K562 (cell line): ENCODE measurements at regions not wholly inside any gene's neighbourhood (a gene's known extent, or its start where the extent isn't known, plus 50 kb on each side); places are given as distances from the start of the nearest gene placed in this dataset.

Experiments used
- ARNT ChIP-seq, 2 experiments: fragments of 450-650 bp; IDR thresholded peaks; 2 replicates each; pipeline ENCODE4 v1.6.1; 2016; ENCODE audit warnings: mild to moderate bottlenecking in 1 of 2
- ATF1 ChIP-seq, 2 experiments: fragments of 450-650 bp in 1 of 2; IDR thresholded peaks; 2 replicates each; pipeline ENCODE4 v1.6.1; 2016; ENCODE audit warnings: missing compliant biosample characterization in 1 of 2, missing genetic modification characterization in 1 of 2
- BCOR ChIP-seq: fragments of 450-650 bp; IDR thresholded peaks from 2 replicates; pipeline ENCODE4 v1.6.1; 2016
- CAMTA2 ChIP-seq: fragments of 250-450 bp; sonication (Bioruptor Pico); conservative IDR thresholded peaks from 2 replicates; pipeline ENCODE4 v1.5.1; 2022
- CBFA2T2 ChIP-seq: fragments of 450-650 bp; conservative IDR thresholded peaks from 2 replicates; pipeline ENCODE4 v1.6.1; 2017; ENCODE audit warnings: mild to moderate bottlenecking
- CHCHD3 ChIP-seq: fragments of 250-450 bp; sonication (Bioruptor Pico); IDR thresholded peaks from 2 replicates; pipeline ENCODE4 v2.1.2; 2022; ENCODE audit warnings: mild to moderate bottlenecking
- CREB1 ChIP-seq, 2 experiments: sonication (generic) in 1 of 2; formaldehyde crosslinking in 1 of 2; IDR thresholded peaks; 2 replicates each; pipeline versions ENCODE4 v1.6.1 to v1.8.0; 2012 to 2022; ENCODE audit warnings: inconsistent platforms in 1 of 2, mild to moderate bottlenecking in 1 of 2, missing genetic modification reagents in 1 of 2, moderate library complexity in 1 of 2
- KLF13 ChIP-seq: fragments of 450-650 bp; IDR thresholded peaks from 2 replicates; pipeline ENCODE4 v1.6.1; 2016; ENCODE audit warnings: missing genetic modification characterization, low read depth, mild to moderate bottlenecking, missing compliant biosample characterization, moderate library complexity, borderline replicate concordance
- MEIS2 ChIP-seq: fragments of 450-650 bp; IDR thresholded peaks from 2 replicates; pipeline ENCODE4 v1.6.1; 2014; ENCODE audit warnings: mild to moderate bottlenecking; ENCODE audit not compliant: partially characterized antibody
- MYC ChIP-seq, 2 experiments: fragments of 250-450 bp in 1 of 2; sonication (Bioruptor Pico) in 1 of 2; IDR thresholded peaks; 2 replicates each; pipeline versions ENCODE4 v1.5.1 to v1.6.1; 2012 to 2021; ENCODE audit warnings: low read depth in 2 of 2, borderline replicate concordance in 1 of 2, improper control_type of control experiment in 1 of 2, low read length in 1 of 2, mild to moderate bottlenecking in 1 of 2, moderate library complexity in 1 of 2
- NCOR1 ChIP-seq: fragments of 450-650 bp; IDR thresholded peaks from 2 replicates; pipeline ENCODE4 v1.6.1; 2016; ENCODE audit warnings: mild to moderate bottlenecking, moderate library complexity
- NRF1 ChIP-seq, 2 experiments: fragments of 450-650 bp; IDR thresholded peaks in 1 of 2; conservative IDR thresholded peaks in 1 of 2; 2 replicates each; pipeline ENCODE4 v1.6.1; 2014; ENCODE audit warnings: mild to moderate bottlenecking in 2 of 2
- POLR2A ChIP-seq: fragments of 450-650 bp; conservative IDR thresholded peaks from 2 replicates; pipeline ENCODE4 v1.6.1; 2016
- PYGO2 ChIP-seq: fragments of 450-650 bp; IDR thresholded peaks from 2 replicates; pipeline ENCODE4 v1.6.1; 2016; ENCODE audit warnings: mild to moderate bottlenecking, missing genetic modification characterization, moderate library complexity, missing compliant biosample characterization
- SMARCC2 ChIP-seq: fragments of 450-650 bp; IDR thresholded peaks from 2 replicates; pipeline ENCODE4 v1.6.1; 2017; ENCODE audit warnings: antibody characterized with exemption, moderate library complexity, mild to moderate bottlenecking, low read depth
- TARDBP ChIP-seq: fragments of 450-650 bp; IDR thresholded peaks from 2 replicates; pipeline ENCODE4 v1.6.1; 2016
- TEAD1 ChIP-seq, 2 experiments: fragments of 450-650 bp in 1 of 2; sonication (generic) in 1 of 2; formaldehyde crosslinking; IDR thresholded peaks; 2 replicates each; pipeline versions ENCODE4 v1.4.0 to v1.8.0; 2020 to 2022; ENCODE audit warnings: mild to moderate bottlenecking in 2 of 2, missing genetic modification reagents in 1 of 2
- TEAD4 ChIP-seq, 2 experiments: sonication (generic) in 1 of 2; formaldehyde crosslinking in 1 of 2; IDR thresholded peaks; 2 replicates each; pipeline versions ENCODE4 v1.6.1 to v1.8.0; 2012 to 2022; ENCODE audit warnings: borderline replicate concordance in 1 of 2, inconsistent platforms in 1 of 2, low read length in 1 of 2, mild to moderate bottlenecking in 1 of 2, missing genetic modification reagents in 1 of 2
- ZNF316 ChIP-seq: fragments of 450-650 bp; IDR thresholded peaks from 2 replicates; pipeline ENCODE4 v1.6.1; 2016
- ZNF778 ChIP-seq: fragments of 450-650 bp; formaldehyde crosslinking; IDR thresholded peaks from 2 replicates; pipeline ENCODE4 v1.4.0; 2020; ENCODE audit warnings: mild to moderate bottlenecking, moderate library complexity
- TF ChIP-seq, protein P1 (sequence below): fragments of 250-450 bp; sonication (Bioruptor Pico); IDR thresholded peaks from 2 replicates; pipeline ENCODE4 v1.8.0; 2022; ENCODE audit warnings: moderate library complexity, mild to moderate bottlenecking, inconsistent platforms
- TF ChIP-seq, protein P2 (sequence below), 2 experiments: fragments of 450-650 bp; IDR thresholded peaks; 2 replicates each; pipeline ENCODE4 v1.6.1; 2016
- TF ChIP-seq, protein P3 (sequence below), 2 experiments: fragments of 250-450 bp in 1 of 2; fragments of 450-650 bp in 1 of 2; sonication (Bioruptor Pico) in 1 of 2; IDR thresholded peaks; 2 replicates each; pipeline versions ENCODE4 v1.6.1 to v1.8.0; 2016 to 2021; ENCODE audit warnings: mild to moderate bottlenecking in 2 of 2, moderate library complexity in 2 of 2, missing compliant biosample characterization in 1 of 2, missing genetic modification characterization in 1 of 2
- TF ChIP-seq, protein P4 (sequence below): fragments of 250-450 bp; sonication (Bioruptor Pico); IDR thresholded peaks from 2 replicates; pipeline ENCODE4 v1.9.0; 2021; ENCODE audit warnings: mild to moderate bottlenecking

DNA sequence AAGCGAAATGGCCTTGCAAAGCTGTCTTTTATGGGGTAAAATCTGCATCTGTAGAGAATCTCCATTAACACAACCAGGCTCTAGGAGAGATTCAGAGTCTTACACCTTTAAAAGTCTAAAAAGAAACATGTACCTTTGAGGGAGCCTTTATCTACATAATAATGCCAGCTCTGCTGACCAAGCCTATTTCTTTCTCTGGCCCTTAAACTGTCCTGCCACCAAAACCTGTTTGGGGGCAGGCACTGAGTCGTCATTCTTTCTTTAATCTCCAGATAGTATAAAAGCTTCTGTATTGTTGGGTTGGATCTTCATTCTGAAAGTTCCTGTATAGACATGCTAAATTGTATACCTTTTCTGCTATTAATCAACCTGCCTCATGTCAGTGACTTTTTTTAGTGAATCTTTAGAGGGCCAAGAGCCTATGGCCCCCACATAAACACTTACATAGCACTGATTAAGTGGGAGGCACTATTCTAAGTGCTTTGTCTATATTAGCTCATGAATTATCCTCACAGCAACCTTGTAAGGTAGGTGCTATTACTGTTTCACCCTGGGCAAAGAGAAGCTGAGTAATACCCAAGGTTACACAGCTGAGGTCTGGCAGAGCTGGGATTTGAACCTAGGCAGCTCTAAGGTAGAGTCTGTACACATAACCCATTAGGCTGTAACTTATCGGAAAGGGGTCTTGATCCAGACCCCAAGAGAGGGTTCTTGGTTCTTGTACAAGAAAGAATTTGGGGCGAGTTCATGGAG lies 232.3 kb upstream of the DTNBP1 start (continued):
- 0 out of 4 replicates have a peak, but pooled peaks of 1 of the 2 experiments have one; percentile 33 for TF ChIP-seq ARNT (IDR thresholded peaks at IDR 0.05)
- peak; percentile 91; the same call in 1 of the 2 replicates for TF ChIP-seq POLR2A
- TF ChIP-seq KLF13 (tag): 0 out of 2 replicates have a peak, but pooled peaks have one; percentile 37
- peak; percentile 8; the same call in 1 of the 2 replicates for TF ChIP-seq TEAD4 (IDR thresholded peaks at IDR 0.05; ENCODE audit: low read length)
- no peak for TF ChIP-seq TEAD4 (CRISPR knock-in tag; IDR thresholded peaks at IDR 0.05; ENCODE audit: borderline replicate concordance)
- TF ChIP-seq TEAD1 (CRISPR knock-in tag; IDR thresholded peaks at IDR 0.05): 0 out of 4 replicates have a peak, but pooled peaks of 1 of the 2 experiments have one; percentile 8
- no peak for TF ChIP-seq ATF1 (CRISPR knock-in tag; IDR thresholded peaks at IDR 0.05)
- no peak for TF ChIP-seq ATF1 (tag; IDR thresholded peaks at IDR 0.05)
- TF ChIP-seq, protein P1, sequence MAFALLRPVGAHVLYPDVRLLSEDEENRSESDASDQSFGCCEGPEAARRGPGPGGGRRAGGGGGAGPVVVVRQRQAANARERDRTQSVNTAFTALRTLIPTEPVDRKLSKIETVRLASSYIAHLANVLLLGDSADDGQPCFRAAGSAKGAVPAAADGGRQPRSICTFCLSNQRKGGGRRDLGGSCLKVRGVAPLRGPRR: no peak
- TF ChIP-seq MYC (IDR thresholded peaks at IDR 0.05; ENCODE audit: low read depth, low read length): no peak
- 0 out of 2 replicates have a peak, but pooled peaks have one; percentile 7 for TF ChIP-seq MYC (CRISPR knock-in tag; IDR thresholded peaks at IDR 0.05; ENCODE audit: borderline replicate concordance, low read depth)
- TF ChIP-seq NRF1 (conservative IDR thresholded peaks at IDR 0.05 in 1 of 2, IDR thresholded peaks at IDR 0.05 in 1 of 2): 0 out of 4 replicates have a peak, but pooled peaks of 1 of the 2 experiments have one; percentile 1
- TF ChIP-seq ZNF316: peak; percentile 50; the same call in 1 of the 2 replicates
- TF ChIP-seq, protein P2, sequence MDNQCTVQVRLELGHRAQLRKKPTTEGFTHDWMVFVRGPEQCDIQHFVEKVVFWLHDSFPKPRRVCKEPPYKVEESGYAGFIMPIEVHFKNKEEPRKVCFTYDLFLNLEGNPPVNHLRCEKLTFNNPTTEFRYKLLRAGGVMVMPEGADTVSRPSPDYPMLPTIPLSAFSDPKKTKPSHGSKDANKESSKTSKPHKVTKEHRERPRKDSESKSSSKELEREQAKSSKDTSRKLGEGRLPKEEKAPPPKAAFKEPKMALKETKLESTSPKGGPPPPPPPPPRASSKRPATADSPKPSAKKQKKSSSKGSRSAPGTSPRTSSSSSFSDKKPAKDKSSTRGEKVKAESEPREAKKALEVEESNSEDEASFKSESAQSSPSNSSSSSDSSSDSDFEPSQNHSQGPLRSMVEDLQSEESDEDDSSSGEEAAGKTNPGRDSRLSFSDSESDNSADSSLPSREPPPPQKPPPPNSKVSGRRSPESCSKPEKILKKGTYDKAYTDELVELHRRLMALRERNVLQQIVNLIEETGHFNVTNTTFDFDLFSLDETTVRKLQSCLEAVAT (IDR thresholded peaks at IDR 0.05): peak; percentile 45 to 57; a peak in 2 of 4 replicates
- 0 out of 2 replicates have a peak, but pooled peaks have one; percentile 52 for TF ChIP-seq CHCHD3 (CRISPR knock-in tag)
- no peak for TF ChIP-seq TARDBP
- TF ChIP-seq, protein P3, sequence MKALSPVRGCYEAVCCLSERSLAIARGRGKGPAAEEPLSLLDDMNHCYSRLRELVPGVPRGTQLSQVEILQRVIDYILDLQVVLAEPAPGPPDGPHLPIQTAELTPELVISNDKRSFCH (CRISPR knock-in tag; IDR thresholded peaks at IDR 0.05): no peak
- TF ChIP-seq, protein P3 (tag; IDR thresholded peaks at IDR 0.05): 0 out of 2 replicates have a peak, but pooled peaks have one; percentile 25
- 0 out of 2 replicates have a peak, but pooled peaks have one; percentile 7 for TF ChIP-seq NCOR1
- TF ChIP-seq PYGO2 (tag): 0 out of 2 replicates have a peak, but pooled peaks have one; percentile 47
- no peak for TF ChIP-seq CBFA2T2
- TF ChIP-seq MEIS2: peak; percentile 68
- TF ChIP-seq CREB1 (IDR thresholded peaks at IDR 0.05): no peak
- TF ChIP-seq CREB1 (CRISPR knock-in tag; IDR thresholded peaks at IDR 0.05): no peak
- TF ChIP-seq BCOR: 0 out of 2 replicates have a peak, but pooled peaks have one; percentile 15
- no peak for TF ChIP-seq ZNF778 (CRISPR knock-in tag)
- TF ChIP-seq CAMTA2: no peak
- TF ChIP-seq, protein P4, sequence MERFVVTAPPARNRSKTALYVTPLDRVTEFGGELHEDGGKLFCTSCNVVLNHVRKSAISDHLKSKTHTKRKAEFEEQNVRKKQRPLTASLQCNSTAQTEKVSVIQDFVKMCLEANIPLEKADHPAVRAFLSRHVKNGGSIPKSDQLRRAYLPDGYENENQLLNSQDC (CRISPR knock-in tag): 0 out of 2 replicates have a peak, but pooled peaks have one; percentile 8
- TF ChIP-seq SMARCC2: 0 out of 2 replicates have a peak, but pooled peaks have one; percentile 17
